BE2C (cell line): ENCODE measurements at regions not wholly inside any gene's neighbourhood (a gene's known extent, or its start where the extent isn't known, plus 50 kb on each side); places are given as distances from the start of the nearest gene placed in this dataset.
A peak's percentile ranks its signal among the peaks of the same experiment; 100 is the strongest.

Source experiments
- DNase-seq: peaks from one replicate; pipeline ENCODE4 v3.0.0-alpha.2; 2020
- H3K27me3 ChIP-seq: fragments of 250-450 bp; sonication (Bioruptor Pico); 2 replicates; pipeline ENCODE4 v1.5.1; 2020; ENCODE audit warnings: mild to moderate bottlenecking
- H3K36me3 ChIP-seq: fragments of 250-450 bp; sonication (Bioruptor Pico); 2 replicates; pipeline ENCODE4 v1.5.1; 2020; ENCODE audit warnings: mild to moderate bottlenecking
- H3K4me1 ChIP-seq: fragments of 250-450 bp; sonication (Bioruptor Pico); 2 replicates; pipeline ENCODE4 v1.5.1; 2020
- H3K4me3 ChIP-seq: 2 replicates; pipeline ENCODE4 v1.5.1; 2011; ENCODE audit warnings: low read depth, low read length
- H3K9me3 ChIP-seq: fragments of 250-450 bp; sonication (Bioruptor Pico); 2 replicates; pipeline ENCODE4 v1.5.1; 2020
- TF ChIP-seq, protein P1 (sequence below): IDR thresholded peaks from 2 replicates; pipeline ENCODE4 v1.5.1; 2012; ENCODE audit warnings: mild to moderate bottlenecking, low read depth, low read length

DNA sequence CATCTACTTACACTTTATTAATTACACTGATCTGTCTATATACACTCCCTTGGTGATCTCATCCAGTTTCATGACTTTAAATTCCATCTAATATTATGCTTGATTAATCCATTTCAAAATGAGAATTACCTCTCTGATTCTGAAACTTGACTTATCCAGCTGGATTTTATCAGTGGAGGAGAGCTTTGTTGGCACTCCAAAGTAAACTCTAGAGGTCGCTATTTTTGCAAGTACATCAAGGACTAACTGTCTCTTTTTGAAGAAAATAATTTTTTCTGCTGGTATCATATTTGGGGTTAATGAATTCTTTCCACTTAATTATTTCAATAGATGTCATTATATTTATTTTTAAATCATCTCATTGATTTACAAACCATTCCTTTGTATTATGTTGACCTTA is 630.3 kb upstream of the MAN1A1 start:
- no peak for DNase-seq
- TF ChIP-seq, protein P1, sequence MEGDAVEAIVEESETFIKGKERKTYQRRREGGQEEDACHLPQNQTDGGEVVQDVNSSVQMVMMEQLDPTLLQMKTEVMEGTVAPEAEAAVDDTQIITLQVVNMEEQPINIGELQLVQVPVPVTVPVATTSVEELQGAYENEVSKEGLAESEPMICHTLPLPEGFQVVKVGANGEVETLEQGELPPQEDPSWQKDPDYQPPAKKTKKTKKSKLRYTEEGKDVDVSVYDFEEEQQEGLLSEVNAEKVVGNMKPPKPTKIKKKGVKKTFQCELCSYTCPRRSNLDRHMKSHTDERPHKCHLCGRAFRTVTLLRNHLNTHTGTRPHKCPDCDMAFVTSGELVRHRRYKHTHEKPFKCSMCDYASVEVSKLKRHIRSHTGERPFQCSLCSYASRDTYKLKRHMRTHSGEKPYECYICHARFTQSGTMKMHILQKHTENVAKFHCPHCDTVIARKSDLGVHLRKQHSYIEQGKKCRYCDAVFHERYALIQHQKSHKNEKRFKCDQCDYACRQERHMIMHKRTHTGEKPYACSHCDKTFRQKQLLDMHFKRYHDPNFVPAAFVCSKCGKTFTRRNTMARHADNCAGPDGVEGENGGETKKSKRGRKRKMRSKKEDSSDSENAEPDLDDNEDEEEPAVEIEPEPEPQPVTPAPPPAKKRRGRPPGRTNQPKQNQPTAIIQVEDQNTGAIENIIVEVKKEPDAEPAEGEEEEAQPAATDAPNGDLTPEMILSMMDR = peak; percentile 65

DNA sequence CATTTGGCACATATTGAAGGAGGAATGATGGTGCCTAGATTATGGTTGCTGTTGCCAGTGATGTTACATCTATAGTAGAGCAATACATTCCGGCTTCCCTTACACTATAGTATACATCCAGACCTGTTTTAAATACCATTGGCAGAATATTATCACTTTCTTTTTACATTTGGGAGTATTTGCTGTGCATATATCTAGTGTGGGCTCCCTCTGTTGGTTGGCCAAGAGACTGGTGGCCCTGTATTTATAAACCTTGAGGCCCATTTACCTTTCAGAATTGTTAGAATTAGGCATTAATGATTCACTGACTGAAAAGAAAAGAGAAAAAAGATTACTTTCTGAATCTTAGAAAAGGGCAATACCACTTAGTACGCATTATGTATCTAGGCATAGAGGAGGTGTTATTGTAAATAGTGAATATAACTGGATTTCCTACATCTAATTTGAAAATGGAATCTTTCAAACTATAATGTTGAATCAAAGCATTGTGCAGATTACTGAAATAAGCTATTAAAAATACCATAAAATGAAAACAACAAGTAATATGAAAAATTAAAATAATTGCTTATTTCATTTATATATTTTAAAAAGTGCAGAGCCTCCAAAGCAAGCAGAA is 628.8 kb upstream of the MAN1A1 start:
- Histone ChIP-seq H3K4me3 (no peak overlapping the region), H3K9me3 (no peaks in the 10 kb centered on the region; the same call in 1 of the 2 replicates), H3K36me3 (no peaks in the 10 kb centered on the region), H3K4me1 (0 out of 2 replicates have a peak, but pooled peaks cover 2% of the 10 kb centered on the region), H3K27me3 (no peaks in the 10 kb centered on the region)
- peak; percentile 30 for DNase-seq
- TF ChIP-seq, protein P1 = peak; percentile 77

More for the DNA sequence above, 630.3 kb upstream of the MAN1A1 start:
- Histone ChIP-seq H3K4me1 (0 out of 2 replicates have a peak, but pooled peaks cover 2% of the 10 kb centered on the region), H3K4me3 (no peak overlapping the region), H3K9me3 (no peaks in the 10 kb centered on the region), H3K27me3 (no peaks in the 10 kb centered on the region), H3K36me3 (no peaks in the 10 kb centered on the region)

DNA sequence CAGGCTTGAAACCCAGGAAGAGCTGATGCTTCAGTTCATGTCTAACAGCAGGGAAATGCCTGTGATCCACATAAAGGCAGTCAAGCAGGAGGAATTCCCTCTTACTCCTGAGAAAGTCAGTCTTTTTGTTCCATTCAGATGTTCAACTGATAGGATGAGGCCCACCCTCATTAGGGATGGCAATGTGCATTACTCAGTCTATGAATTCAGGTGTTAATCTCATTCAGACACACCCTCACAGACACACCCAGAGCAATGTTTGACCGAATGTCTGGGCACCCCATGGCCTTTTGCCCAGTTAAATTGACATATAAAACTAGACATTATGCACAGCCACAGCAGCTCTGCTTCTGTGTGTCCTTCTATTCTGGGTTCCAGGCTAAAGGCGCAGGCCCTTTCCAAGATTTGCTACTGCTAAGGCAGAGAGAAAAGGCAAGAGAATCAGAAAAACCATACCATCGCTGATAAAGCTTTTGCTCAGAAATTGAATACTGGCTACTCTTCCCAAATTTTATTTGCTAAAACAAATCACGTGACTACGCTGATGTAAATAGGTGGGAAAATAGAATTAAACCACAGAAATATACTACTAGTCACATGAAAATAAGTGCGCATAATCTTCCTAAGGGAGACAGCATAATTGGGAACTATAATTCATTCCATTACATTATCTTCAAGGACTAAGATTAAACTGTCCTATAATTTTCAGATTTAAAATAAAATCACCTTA is 625.0 kb upstream of the MAN1A1 start:
- H3K4me1 ChIP-seq = 0 out of 2 replicates have a peak, but pooled peaks cover 2% of the 10 kb centered on the region
- H3K27me3 ChIP-seq = no peaks in the 10 kb centered on the region
- TF ChIP-seq, protein P1 = no peak
- no peaks in the 10 kb centered on the region for H3K36me3 ChIP-seq
- H3K9me3 ChIP-seq = no peaks in the 10 kb centered on the region; the same call in 1 of the 2 replicates
- no peak overlapping the region for H3K4me3 ChIP-seq
- no peak for DNase-seq

DNA sequence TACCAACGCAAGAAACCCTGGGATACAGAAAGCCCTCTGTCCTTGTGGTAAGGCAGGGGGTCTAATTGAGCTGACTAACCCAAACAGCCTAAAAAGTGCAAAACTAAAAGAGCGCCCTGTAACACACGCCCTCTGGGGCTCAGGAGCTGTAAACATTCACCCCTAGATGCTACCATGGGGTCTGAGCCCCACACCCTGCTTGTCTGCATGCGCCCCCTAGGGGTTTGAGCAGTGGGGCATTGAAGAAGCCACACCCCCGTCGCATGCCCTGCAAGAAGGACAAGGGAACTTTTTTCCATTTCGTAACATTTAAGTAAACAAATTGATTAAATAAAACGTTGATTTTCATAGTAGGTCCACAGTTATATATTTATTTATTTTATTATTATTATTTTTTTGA is 616.9 kb upstream of the MAN1A1 start:
- Histone ChIP-seq H3K9me3 (no peaks in the 10 kb centered on the region), H3K36me3 (no peaks in the 10 kb centered on the region), H3K4me3 (no peak overlapping the region), H3K27me3 (no peaks in the 10 kb centered on the region), H3K4me1 (no peaks in the 10 kb centered on the region)
- TF ChIP-seq, protein P1 = peak; percentile 34
- DNase-seq = peak; percentile 27

DNA sequence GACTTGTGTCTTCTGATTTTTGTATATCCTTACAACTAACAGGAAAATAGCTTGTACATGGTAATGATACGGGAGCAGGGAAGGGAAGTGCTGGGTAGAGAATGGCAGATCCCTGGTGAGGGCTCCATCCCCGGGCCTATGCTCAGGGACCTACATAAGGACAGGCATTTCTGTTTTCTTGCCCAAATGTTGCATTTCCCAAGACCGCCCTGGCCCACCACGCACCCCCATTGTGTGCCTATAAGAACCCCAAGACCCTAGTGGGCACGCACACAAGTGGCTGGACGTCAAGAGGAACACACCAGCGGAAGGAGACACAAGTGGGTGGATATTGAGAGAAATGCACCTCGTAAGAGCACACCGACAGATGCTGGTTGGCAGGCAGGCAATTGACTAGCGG is 616.3 kb upstream of the MAN1A1 start:
- no peaks in the 10 kb centered on the region for H3K4me1 ChIP-seq

More for the DNA sequence above, 616.3 kb upstream of the MAN1A1 start:
- Histone ChIP-seq H3K36me3 (no peaks in the 10 kb centered on the region), H3K9me3 (no peaks in the 10 kb centered on the region), H3K4me3 (no peak overlapping the region), H3K27me3 (no peaks in the 10 kb centered on the region)
- TF ChIP-seq, protein P1 = no peak
- no peak for DNase-seq
